ENCODE measurements at regions not wholly inside any gene's neighbourhood (a gene's known extent, or its start where the extent isn't known, plus 50 kb on each side); places are given as distances from the start of the nearest gene placed in this dataset.

DNA sequence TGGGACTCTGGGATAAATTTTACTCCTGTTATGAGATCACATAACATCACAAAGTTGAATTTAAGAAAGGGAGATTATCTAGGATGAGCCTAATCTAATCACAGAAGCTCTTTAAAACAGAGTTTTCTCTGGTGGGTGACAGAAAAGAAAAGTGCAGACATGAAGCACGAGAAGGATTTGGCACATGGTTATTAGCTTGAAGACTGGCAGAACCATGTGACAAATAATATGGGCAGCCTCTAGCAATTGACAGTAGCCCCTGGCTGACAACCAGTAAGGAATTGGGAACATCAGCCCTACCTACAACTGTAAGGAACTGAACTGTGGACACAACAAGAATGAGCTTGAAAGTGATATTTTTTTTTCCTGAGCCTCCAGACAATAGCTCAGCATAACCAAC lies 243.1 kb downstream of the HTR1A start:
- DNase-seq = no peak

DNA sequence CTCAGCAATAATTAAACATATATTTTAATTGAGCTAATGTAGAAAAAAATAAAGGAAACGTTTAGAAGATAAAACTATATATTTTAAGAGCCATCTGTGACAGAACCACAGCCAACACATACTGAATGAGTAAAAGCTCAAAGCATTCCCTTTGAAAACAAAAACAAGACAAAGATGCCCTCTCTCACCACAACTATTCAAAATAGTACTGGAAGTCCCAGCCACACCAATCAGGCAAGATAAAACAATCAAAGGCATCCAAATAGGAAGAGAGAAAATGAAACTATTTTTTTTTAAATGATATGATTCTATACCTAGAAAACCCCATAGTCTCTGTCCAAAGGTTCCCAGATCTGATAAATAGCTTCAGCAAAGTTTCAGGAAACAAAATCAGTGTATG lies 262.0 kb downstream of the HTR1A start:
- DNase-seq = no peak

DNA sequence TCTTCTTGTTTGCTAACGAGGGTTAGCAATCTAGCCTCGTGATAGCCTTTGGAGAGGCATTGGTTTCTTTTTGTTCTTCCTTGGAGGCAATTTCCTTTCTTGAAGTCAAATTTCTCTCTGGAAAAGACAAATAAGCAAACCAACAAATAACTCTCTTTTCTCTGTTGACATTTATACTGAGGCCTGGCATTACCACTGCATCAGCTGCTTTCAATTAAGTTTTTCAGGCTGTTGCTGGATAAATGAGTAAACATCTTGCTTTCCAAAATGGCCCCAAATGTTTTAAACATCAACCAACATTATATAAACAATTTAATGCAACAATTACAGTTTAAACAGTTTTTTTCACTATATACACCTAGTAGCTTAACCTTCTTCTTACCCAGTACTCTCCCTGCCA lies 264.4 kb downstream of the HTR1A start:
- no peak for DNase-seq

DNA sequence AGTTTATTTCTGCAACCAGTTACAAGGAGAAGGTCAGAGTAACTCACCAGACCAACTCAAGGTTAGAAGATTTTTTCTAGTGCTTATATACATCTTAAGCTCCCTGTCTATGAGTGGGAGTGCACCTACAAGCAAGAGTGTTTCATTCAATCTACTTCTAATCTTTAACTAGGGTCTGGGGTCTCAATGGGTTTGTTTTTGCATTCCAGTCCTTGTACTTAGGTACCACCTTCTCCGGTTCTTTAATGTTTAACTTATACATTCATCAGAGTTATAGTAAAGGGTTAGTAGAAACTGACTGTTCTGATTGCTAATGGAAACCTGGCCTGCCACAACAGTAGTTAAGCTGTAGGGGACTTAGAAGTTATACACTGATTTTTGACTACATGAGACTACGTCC lies 271.7 kb downstream of the HTR1A start:
- no peak for DNase-seq

DNA sequence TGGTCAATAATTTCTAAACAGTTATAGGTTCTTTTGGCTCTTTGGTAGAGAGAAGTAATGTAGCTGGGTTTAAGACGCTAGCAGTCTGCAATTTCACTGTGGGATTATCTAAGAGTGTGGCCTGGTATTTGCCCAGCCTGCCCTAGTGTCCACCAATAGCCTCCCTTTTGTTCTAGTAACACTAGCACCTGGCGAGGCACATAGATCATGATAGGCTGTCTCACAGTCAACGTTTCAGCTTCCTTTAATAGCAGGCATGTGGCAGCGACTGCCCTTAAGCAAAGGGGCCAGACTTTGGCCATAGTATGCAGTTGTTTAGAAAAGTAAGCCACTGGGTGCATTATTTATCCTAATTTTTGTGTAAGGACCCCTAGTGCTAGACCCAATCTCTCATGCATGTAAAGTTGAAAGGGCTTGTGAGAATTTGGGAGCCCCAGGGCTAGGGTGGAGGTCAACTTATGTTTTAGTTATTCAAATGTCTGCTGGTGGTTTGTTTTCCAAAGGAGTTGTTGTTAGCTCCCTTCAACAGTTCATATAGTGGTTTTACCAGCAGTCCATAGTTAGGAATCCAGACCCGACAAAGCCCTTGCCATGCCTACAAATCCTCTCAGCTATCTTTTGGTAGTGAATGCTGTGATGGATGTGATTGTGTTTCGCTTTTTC lies 274.3 kb downstream of the HTR1A start:
- no peak for DNase-seq

DNA sequence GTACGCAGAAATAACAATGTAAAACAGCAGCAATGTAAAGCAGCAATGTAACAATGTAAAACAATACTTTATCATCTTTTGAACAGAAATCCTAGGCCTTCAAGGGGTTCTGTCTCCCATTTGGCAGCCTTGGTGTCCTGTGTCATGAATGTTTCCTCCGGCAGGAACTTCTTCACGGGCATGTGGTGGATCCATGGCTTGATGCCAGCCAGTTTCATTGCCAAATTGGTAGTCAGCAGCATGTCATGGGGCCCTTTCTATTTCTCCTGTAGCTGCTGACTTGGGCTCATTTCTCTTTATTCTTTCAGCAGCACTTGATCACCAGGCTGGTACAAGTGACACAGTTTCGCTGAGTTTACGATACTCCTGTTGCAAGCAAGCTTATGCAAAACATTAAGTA lies 275.3 kb downstream of the HTR1A start:
- DNase-seq = no peak

DNA sequence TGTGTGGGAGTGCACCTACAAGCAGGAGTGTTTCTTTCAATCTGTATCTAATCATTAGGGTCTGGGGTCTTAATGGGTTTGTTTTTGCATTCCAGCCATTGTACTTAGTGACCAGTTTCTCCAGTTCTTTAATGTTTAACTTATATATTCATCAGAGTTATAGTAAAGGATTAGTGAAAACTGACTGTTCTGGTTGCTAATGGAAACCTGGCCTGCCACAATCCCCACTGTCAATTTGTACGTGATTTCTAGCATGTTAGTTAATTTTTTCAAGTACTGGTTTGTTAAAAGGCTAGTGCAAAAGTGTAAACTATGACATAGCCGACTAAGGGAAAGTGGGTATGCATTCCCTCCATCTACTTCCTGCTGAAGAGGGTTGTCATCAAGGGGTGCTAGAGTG lies 276.1 kb downstream of the HTR1A start:
- no peak for DNase-seq

DNA sequence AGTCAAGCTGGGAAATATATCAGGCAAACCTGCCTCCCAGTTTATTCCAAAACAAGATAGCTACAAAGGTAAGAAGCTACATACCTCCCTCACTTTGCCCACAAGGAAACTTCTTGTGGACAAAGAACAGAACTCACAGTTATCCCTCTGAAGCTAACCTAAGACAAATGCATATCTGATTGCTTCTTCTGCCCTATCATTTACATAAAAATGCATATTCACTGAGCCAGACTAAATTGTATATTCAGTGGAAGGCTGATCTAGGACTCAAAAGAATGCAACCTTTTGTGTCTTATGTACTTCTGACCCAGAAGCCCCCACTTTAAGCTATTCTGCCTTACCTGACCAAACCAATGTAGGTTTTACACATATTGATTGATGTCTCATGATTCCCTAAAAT lies 276.8 kb downstream of the HTR1A start:
- no peak for DNase-seq

DNA sequence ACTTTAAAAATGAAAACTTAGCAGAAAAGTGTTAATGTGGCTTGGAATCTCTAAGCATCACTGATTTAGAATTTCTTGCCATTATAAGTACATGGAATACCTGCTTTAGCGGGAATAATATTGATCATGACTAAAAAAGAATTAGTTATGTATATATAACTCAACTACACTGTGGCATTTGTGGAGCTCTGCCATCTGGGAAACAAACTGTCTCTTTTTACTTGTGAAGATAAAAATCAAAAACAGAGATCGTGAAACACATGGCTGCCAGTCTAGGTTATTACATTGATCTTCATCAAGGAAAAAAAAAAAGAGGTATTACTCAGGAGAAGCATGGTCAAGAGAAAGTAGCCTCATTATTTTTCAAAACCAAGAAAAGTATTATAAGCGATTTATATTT lies 287.4 kb downstream of the HTR1A start:
- DNase-seq = no peak

DNA sequence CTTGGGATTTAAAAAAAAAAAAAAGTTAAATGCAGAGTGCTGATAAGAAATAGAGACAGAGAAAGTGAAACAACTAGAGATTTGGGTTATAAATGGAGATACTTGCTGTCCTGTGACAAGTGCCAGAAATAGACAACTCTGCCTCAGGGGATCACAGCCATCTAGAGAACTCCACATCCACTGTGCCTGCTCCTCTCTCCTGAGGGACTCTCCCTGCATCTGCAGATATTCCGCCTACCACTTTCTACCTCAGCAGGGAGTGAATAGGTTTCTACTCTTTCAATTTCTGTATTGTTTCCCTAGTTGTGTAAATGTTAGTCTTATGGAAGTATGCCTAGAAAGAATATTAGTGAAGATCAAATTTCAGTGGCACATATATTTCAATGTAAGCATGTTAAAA lies 307.2 kb downstream of the HTR1A start:
- no peak for DNase-seq

DNA sequence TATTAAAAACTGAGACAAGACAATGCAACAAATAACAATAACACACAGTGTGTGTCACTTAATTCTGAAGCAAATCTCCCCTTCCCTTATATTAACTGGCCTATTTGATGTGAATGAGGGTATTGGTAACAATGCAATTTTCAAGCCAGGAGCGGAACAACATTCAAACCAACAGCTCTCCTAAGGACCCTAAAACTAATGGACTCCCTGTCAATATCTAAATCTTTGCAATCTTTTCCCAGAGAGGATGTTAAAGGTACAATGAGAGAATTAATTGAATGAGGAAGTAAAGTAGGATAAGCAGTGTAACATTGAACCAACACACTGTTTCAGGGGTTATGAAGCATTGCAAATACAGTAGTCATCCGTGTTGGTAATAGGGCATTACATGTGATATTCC lies 311.7 kb downstream of the HTR1A start:
- no peak for DNase-seq

DNA sequence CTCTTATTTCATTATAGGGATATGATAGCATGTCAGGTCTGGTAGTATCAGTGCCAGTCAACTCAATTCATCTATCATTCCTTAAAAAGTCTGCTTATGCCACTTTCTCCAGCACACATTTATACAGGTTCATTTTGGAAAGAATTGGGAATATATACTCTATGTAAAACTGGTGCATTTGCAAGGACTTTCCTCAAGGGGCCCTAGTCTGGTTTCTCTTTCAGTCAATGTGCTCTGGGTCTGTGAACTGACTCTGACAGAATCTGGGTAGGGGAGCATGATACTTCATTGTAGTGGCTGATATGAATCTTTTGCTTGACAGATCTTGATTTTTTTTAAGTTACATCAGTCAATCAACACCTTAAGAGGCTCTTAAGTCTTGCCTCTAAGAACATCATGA lies 313.9 kb downstream of the HTR1A start:
- DNase-seq = no peak

DNA sequence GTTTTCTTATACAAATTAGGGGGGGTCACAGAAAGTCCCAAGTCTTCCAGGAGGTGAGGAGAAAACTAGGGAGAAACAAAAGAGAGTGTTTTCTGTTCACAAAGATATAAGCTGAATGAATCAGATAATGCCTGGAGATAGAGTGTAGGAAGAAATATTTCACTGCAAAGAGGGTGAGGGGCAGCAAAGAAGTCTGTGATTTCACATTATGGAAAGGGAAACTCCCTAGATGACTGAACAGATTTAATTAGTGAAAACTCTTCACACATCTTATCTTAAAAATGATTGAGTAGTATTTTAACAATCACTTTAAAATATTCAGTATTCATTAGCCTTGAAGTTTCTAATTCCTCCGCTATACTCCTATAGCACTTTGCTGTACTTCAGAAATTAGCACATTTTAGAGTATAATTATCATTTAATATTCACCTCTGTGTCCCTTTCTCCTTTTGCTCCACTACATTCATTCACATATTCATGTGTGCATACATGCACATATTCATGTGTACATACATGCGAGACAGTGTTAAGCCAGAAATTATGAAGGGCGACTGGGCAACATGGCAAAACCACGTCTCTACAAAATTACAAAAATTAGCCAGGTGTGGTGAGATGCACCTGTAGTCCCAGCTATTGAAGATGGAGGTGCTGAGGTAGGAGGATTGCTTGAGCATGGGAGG lies 332.2 kb downstream of the HTR1A start:
- DNase-seq = no peak

DNA sequence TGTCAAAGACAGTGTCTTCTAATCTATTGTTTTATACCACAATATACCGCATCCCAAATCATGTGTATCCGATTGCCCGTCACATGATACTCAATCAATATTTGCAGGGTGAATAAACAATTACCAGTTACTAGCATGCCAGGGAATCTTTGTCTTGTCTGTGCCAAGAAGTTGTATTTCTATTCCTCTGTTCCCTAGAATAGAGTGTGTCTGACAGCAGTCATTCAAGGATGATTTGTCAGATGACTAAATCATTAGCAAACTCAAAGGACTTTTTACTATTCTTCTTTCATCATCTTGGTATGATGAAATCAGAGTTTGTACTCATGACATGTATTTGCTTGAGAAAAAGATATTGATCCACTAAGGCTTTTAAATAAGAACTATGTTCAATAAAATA lies 348.8 kb downstream of the HTR1A start:
- no peak for DNase-seq

DNA sequence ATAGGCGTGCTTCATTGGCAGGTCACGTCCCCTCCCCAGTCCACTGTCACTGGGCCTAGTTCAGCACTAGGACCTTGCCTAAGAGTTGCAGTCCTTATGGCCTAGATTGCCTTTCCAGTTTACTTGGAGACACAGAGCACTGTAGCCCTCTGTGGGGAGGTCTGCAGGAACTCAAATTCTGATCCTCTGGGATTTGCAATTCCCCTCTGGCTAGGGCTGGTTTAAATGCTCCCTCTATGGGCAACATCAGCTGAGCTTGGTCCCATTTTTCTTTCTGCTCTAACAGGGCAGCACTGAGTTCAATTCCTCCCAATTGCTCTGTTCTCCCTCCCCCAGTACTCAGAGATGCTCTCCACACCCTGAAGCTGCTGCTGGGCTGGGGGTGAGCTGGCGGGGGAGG lies 358.2 kb downstream of the HTR1A start:
- DNase-seq = no peak

DNA sequence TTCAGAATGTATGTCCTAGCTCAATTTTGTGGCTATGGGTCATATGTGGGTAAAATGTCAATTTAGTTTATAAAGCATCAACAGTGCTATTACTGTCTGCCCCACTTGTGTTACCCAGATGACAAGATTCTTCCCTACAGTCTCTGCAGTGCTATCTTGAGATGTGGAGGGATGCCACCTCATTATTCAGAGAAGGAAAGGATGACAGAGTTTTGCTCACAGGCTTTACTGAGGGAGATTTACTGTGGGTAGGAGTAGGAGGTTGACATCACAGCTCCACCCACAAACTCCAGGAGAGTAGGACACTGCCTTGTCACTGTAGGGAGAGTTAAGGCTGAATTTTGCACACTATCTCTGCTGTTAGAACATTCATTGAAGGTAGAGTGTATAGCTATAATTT lies 359.3 kb downstream of the HTR1A start:
- DNase-seq = no peak

DNA sequence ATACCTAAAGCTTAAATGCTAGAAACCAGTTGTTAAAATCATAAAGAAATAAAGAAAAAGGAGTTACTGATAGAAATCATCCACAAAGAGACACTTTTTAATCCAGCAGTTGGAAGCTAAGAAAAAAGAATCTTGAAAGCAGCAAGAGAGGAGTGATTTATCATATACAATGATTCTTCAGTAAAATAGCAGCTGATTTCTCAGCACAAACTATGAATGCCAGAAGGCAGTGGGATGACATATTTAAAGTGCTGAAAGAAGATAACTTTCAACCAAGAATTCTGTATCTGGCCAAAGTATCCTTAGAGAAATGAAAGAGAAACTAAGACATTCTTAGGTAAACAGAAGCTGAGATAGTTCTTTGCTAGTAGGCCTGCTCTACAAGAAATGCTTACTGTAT lies 366.0 kb downstream of the HTR1A start:
- DNase-seq = no peak

DNA sequence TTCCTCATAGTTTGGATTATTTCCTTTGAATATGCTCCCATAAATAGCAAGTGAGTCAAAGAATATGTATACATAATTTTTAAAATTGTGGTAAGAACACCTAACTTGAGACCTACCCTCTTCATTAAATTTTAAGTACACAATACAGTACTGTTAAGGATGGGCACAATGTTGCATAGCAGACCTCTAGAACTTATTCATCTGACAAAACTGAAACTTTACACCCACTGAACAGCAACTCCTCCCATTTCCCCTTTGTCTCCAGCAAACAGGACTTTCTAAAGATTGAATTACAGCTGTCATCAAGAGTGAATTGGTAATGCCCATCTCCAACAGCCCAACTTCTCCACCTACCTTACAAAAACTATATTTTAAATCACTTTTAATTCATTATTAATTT lies 388.9 kb downstream of the HTR1A start:
- DNase-seq = no peak

DNA sequence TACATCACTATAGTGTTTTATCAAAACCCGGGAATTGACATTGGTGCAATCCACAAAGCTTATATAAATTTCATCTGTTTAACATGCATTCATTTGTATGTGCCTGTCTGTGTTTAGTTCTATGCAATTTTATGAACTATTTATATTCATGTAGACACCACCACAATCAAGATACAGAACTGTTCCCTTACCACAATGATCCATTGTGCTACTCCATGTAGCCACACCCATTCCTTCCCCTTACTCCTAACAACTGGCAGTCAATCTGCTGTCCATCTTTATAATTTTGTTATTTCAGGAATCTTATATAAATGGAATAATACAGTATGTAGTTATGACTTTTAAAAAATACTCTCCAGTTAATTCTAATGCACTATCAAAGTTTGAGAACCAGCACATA lies 389.5 kb downstream of the HTR1A start:
- no peak for DNase-seq

DNA sequence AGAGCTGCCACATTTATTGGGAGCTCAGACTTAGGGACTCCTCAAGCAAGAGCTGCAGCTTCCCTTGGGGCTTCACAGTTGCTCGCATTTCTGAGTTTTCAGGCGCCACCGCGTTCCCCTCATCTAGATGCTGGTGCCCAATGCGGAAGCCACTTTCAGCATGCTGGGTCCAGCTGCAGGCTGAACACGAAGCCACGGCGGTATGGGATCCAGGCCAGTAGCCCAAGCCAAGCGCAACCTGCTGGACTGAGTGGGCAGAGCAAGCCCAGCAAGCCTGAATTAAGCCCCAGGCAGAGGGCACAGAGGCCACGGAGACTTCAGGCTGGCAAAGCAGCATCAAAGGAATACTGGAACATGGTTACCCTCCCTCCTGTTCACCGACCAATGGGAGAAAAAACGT lies 391.5 kb downstream of the HTR1A start:
- no peak for DNase-seq

DNA sequence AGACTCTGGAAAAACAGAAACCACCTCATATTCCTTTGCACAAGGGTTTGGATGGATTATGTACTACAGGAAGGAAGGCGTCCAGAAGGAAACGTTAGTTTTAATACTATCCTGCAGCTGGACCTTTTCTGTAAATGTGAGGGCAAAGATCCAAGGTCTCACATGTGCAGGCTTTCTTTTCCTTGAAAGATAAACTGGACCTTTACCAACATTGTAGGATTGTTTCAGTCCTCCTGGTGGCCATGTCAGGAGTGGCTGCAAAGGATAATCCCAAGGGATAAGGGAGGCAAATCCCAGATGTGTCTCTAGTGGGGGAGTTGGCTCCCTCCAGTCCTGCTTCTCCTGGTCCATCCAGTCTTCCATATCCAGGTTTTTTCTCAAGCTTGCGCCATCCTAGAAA lies 397.5 kb downstream of the HTR1A start:
- DNase-seq = no peak

DNA sequence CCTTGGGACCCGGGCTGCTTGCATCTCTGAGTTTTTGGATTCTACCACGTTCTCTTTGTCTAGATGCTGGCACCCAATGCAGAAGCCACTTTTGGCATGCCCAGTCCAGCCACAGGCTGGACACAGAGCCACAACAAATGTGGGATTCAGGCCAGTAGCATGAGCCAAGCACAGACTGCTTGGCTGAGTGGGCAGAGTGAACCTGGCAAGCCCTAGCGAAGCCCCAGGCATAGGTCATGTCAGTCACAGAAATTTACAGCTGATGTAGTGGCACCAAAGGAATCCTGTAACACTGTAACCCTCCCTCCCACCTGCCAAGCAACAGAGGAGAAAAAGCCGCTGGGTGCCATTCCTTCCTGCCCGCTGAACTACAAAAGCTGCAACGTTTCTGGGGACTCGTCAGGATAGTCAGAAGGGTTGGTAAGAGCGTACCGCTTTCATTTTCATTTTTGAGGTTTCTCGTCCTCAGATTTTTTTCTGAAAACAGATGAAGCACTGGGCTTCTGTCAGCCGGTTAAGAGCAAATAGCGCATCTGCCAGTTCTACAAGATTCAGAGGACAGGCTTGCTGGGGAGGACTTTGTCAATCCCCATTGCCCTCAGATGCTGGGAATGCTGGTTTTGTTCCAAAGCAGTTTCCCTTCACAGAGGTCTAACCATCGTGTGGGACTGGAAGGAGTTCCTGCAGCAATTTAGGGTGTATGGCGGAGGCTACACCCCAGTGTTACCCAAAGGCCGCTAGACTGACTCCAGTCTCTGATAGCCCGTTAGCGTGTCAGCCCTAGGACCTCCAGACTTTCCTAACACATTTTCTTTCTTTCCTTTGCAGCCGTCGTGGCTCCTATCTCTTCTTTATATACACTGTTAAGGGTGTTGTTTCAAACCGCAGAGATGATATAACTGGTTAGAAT lies 399.0 kb downstream of the HTR1A start:
- DNase-seq = no peak

DNA sequence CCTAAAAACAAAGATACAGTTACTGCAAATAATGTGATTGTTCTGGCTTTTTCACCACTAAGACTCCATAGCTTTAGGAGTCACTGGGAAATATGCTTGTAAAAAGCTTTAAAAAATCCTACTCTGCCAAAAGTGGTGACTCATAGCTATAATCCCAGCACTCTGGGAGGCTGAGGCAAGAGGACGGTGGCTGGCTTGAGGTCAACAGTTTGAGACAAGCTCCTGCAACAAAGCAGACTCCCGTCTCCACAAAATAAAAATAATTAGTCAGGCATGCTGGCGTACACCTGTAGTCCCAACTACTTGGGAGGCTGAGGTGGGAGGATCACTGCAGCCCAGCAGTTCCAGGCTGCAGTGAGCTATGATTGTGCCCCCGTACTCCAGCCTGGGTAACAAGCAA lies 406.4 kb downstream of the HTR1A start:
- DNase-seq = no peak

DNA sequence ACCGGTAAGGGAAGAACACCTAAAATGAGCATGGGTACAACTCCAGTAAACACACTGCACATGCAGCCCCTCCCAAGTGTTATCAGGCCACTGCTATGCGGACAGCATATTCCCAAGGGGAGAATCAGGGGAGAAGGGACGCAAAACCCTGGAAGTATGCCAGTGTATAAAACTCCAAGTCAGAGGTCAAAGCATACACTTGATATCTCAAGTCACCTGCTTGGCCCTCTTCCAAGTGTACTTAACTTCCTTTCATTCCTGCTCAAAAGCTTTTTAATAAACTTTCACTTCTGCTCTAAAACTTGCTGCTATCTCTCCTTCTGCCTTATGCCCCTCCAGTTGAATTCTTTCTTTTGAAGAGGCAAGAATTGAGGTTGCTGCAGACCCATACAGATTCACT lies 408.1 kb downstream of the HTR1A start:
- DNase-seq = no peak

All from suppressor macrophage (primary cell).